ENCODE measurements at regions not wholly inside any gene's neighbourhood (a gene's known extent, or its start where the extent isn't known, plus 50 kb on each side); places are given as distances from the start of the nearest gene placed in this dataset.

- no peak for DNase-seq
Measured at GRCh38 chr22:48891688-48892577, 935.7 kb downstream of the BRD1 start.

GRCh38 chr22:48890693-48891554 is 936.7 kb downstream of the BRD1 start:
- DNase-seq, result no peak

GRCh38 chr22:48889887-48890692 is 937.6 kb downstream of the BRD1 start:
- no peak for DNase-seq

GRCh38 chr22:48889209-48889830 is 938.4 kb downstream of the BRD1 start:
- no peak for DNase-seq

- no peak for DNase-seq
Measured at GRCh38 chr22:48888466-48889208, 939.0 kb downstream of the BRD1 start.

- DNase-seq, result no peak
Measured at GRCh38 chr22:48887394-48888332, 940.0 kb downstream of the BRD1 start.

- no peak for DNase-seq
Measured at GRCh38 chr22:48886604-48887393, 940.9 kb downstream of the BRD1 start.

- DNase-seq, result no peak
Measured at GRCh38 chr22:48885919-48886305, 941.8 kb downstream of the BRD1 start.

GRCh38 chr22:48885271-48885918 is 942.3 kb downstream of the BRD1 start:
- DNase-seq, result no peak

- DNase-seq, result no peak
Measured at GRCh38 chr22:48884786-48885185, 942.9 kb downstream of the BRD1 start.

GRCh38 chr22:48884324-48884723 is 943.3 kb downstream of the BRD1 start:
- DNase-seq, result no peak

- no peak for DNase-seq
Measured at GRCh38 chr22:48883211-48883960, 944.3 kb downstream of the BRD1 start.

- no peak for DNase-seq
Measured at GRCh38 chr22:48882636-48883200, 945.0 kb downstream of the BRD1 start.

- DNase-seq, result no peak
Measured at GRCh38 chr22:48881326-48881980, 946.2 kb downstream of the BRD1 start.

GRCh38 chr22:48880749-48881148 is 946.9 kb downstream of the BRD1 start:
- DNase-seq, result no peak

- no peak for DNase-seq
Measured at GRCh38 chr22:48876951-48877350, 950.7 kb downstream of the BRD1 start.

- DNase-seq, result no peak
Measured at GRCh38 chr22:48874956-48875355, 952.7 kb downstream of the BRD1 start.

GRCh38 chr22:48873191-48873520 is 954.5 kb downstream of the BRD1 start:
- DNase-seq, result no peak

All from GOT3 (cell line).